ENCODE measurements at regions not wholly inside any gene's neighbourhood (a gene's known extent, or its start where the extent isn't known, plus 50 kb on each side); places are given as distances from the start of the nearest gene placed in this dataset.
A peak's percentile ranks its signal among the peaks of the same experiment; 100 is the strongest.

- no peaks in the 10 kb centered on the region for H3K36me3 ChIP-seq
- 76% methylated on average over 4 of the region's 4 CpGs for WGBS
- H3K9me3 ChIP-seq = no peaks in the 10 kb centered on the region
- H3K27me3 ChIP-seq (replicated peaks; ENCODE audit: insufficient read depth) = no peaks in the 10 kb centered on the region
- DNase-seq (ENCODE audit: low spot score) = no peak
- intact Hi-C loops (cut with DNase I) = no loop called here
- H3K27ac ChIP-seq = no peak overlapping the region
- no peak overlapping the region for H3K4me3 ChIP-seq
- H3K4me1 ChIP-seq (replicated peaks) = no peaks in the 10 kb centered on the region
- TF ChIP-seq POLR2AphosphoS5 (IDR thresholded peaks at IDR 0.05) = no peak
- no peak for TF ChIP-seq POLR2A (IDR thresholded peaks at IDR 0.05)
- TF ChIP-seq, protein P1, sequence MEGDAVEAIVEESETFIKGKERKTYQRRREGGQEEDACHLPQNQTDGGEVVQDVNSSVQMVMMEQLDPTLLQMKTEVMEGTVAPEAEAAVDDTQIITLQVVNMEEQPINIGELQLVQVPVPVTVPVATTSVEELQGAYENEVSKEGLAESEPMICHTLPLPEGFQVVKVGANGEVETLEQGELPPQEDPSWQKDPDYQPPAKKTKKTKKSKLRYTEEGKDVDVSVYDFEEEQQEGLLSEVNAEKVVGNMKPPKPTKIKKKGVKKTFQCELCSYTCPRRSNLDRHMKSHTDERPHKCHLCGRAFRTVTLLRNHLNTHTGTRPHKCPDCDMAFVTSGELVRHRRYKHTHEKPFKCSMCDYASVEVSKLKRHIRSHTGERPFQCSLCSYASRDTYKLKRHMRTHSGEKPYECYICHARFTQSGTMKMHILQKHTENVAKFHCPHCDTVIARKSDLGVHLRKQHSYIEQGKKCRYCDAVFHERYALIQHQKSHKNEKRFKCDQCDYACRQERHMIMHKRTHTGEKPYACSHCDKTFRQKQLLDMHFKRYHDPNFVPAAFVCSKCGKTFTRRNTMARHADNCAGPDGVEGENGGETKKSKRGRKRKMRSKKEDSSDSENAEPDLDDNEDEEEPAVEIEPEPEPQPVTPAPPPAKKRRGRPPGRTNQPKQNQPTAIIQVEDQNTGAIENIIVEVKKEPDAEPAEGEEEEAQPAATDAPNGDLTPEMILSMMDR (IDR thresholded peaks at IDR 0.05) = no peak
Measured at GRCh38 chr2:217445723-217446122, 557.1 kb downstream of the TNS1 start.

DNA sequence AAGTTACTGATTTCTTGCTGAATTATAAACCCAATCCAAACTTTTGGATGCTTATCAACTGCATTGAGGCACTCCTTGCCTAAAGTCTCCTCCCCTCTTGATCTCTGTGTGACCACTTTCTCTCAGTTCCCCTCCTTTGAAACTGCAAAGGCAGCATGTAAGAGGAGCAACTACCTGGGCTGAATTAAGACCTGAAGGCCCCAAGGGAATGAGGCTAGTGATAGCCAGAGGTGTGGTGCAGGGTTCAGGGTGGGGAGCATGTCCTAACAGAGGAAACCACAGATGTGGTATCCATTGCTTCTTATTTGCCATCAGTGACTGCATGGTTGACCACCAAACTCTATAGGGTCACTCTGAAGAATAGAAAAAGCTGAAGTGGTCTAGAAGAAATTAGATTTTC, 557.9 kb downstream of the TNS1 start:
- TF ChIP-seq POLR2A (IDR thresholded peaks at IDR 0.05) = no peak
- no peak for TF ChIP-seq POLR2AphosphoS5 (IDR thresholded peaks at IDR 0.05)
- TF ChIP-seq, protein P1 (IDR thresholded peaks at IDR 0.05) = no peak
- DNase-seq (ENCODE audit: low spot score) = no peak
- H3K4me3 ChIP-seq = no peak overlapping the region
- no peaks in the 10 kb centered on the region for H3K36me3 ChIP-seq
- no peaks in the 10 kb centered on the region for H3K9me3 ChIP-seq
- intact Hi-C loops (cut with DNase I) = no loop called here
- no peaks in the 10 kb centered on the region for H3K4me1 ChIP-seq (replicated peaks)
- H3K27ac ChIP-seq = no peak overlapping the region
- H3K27me3 ChIP-seq (replicated peaks; ENCODE audit: insufficient read depth) = no peaks in the 10 kb centered on the region

DNA sequence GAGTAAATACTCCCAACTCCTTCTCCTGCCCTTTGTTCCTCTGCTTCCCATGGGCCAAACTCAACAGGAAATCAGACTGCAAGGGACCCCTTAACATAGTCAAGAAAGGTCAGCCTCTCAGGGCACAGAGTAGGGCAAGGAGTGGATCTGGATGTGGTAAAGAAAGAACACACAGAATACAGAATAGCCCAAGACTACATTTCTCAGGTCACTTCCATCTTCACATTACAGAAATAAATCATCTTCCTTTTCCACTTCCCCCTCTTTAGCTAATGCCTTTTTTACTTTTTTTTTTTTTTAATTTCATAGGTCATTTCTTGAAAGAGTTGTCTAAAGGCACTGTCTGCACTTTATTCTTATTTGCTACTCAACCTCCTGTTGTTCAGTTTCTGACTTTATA, 558.3 kb downstream of the TNS1 start:
- Histone ChIP-seq H3K27ac (no peak overlapping the region), H3K36me3 (no peaks in the 10 kb centered on the region), H3K4me3 (no peak overlapping the region), H3K9me3 (no peaks in the 10 kb centered on the region), H3K4me1 (replicated peaks) (no peaks in the 10 kb centered on the region), H3K27me3 (replicated peaks; ENCODE audit: insufficient read depth) (no peaks in the 10 kb centered on the region)
- TF ChIP-seq, protein P1 (IDR thresholded peaks at IDR 0.05) = no peak
- TF ChIP-seq POLR2AphosphoS5 (IDR thresholded peaks at IDR 0.05) (no peak), POLR2A (IDR thresholded peaks at IDR 0.05) (no peak)
- intact Hi-C loops (cut with DNase I) = no loop called here
- DNase-seq (ENCODE audit: low spot score) = no peak

- WGBS = 94% methylated on average over 1 of the region's 1 CpG
- no peak for DNase-seq (ENCODE audit: low spot score)
- Histone ChIP-seq H3K4me1 (replicated peaks) (no peaks in the 10 kb centered on the region), H3K27ac (no peak overlapping the region), H3K36me3 (no peaks in the 10 kb centered on the region), H3K9me3 (no peaks in the 10 kb centered on the region), H3K4me3 (no peak overlapping the region), H3K27me3 (replicated peaks; ENCODE audit: insufficient read depth) (no peaks in the 10 kb centered on the region)
- TF ChIP-seq, protein P1 (IDR thresholded peaks at IDR 0.05) = no peak
- TF ChIP-seq POLR2AphosphoS5 (IDR thresholded peaks at IDR 0.05) (no peak), POLR2A (IDR thresholded peaks at IDR 0.05) (no peak)
- intact Hi-C loops (cut with DNase I) = no loop called here
Measured at GRCh38 chr2:217443601-217444000, 559.2 kb downstream of the TNS1 start.

- no peak overlapping the region for H3K4me3 ChIP-seq
- no peaks in the 10 kb centered on the region for H3K27me3 ChIP-seq (replicated peaks; ENCODE audit: insufficient read depth)
- no peaks in the 10 kb centered on the region for H3K9me3 ChIP-seq
- H3K36me3 ChIP-seq = no peaks in the 10 kb centered on the region
- intact Hi-C loops (cut with DNase I) = loop anchor here (10.0 kb wide), 2 partner anchors 205 to 275 kb away; no protein-coding TSS in a partner anchor
- TF ChIP-seq POLR2AphosphoS5 (IDR thresholded peaks at IDR 0.05) = no peak
- TF ChIP-seq POLR2A (IDR thresholded peaks at IDR 0.05) = no peak
- TF ChIP-seq, protein P1 (IDR thresholded peaks at IDR 0.05) = no peak
- H3K27ac ChIP-seq = peak overlapping the region; percentile 25 to 48
- DNase-seq (ENCODE audit: low spot score) = no peak
- WGBS = 3% methylated on average over 1 of the region's 1 CpG
- no peaks in the 10 kb centered on the region for H3K4me1 ChIP-seq (replicated peaks)
Measured at GRCh38 chr2:217440000-217440399, 562.8 kb downstream of the TNS1 start.

Data from prostate gland (tissue), 2 donors.